Fibroblast of lung (primary cell): ENCODE measurements at regions not wholly inside any gene's neighbourhood (a gene's known extent, or its start where the extent isn't known, plus 50 kb on each side); places are given as distances from the start of the nearest gene placed in this dataset.

Experiments used
- DNase-seq, 2 donors: peaks; one replicate each; pipeline versions ENCODE4 v3.0.0 to v3.0.0-alpha.2; 2010; ENCODE audit warnings: low read depth in 2 of 2
- H2AFZ ChIP-seq: 2 replicates; pipeline ENCODE4 v1.5.1; 2012; ENCODE audit warnings: low read length, control low read depth, inconsistent platforms
- H3K27ac ChIP-seq: 2 replicates; pipeline ENCODE4 v1.5.1; 2011; ENCODE audit warnings: low read length, control low read depth; ENCODE audit not compliant: insufficient read depth
- H3K27me3 ChIP-seq: 2 replicates; pipeline ENCODE4 v1.5.1; 2011; ENCODE audit warnings: mild to moderate bottlenecking, low read length; ENCODE audit not compliant: control insufficient read depth, insufficient read depth
- H3K36me3 ChIP-seq: 2 replicates; pipeline ENCODE4 v1.5.1; 2011; ENCODE audit warnings: low read length; ENCODE audit not compliant: control insufficient read depth, insufficient read depth
- H3K4me1 ChIP-seq: 2 replicates; pipeline ENCODE4 v1.5.1; 2011; ENCODE audit warnings: low read length; ENCODE audit not compliant: control insufficient read depth, insufficient read depth; ENCODE audit errors: extremely low read depth
- H3K4me2 ChIP-seq: 2 replicates; pipeline ENCODE4 v1.5.1; 2011; ENCODE audit warnings: low read length, control low read depth; ENCODE audit not compliant: insufficient read depth; ENCODE audit errors: extremely low read depth
- H3K4me3 ChIP-seq, 4 experiments: fragments of 200-600 bp in 1 of 4; sonication (generic) in 1 of 4; replicated peaks in 1 of 4; 2 replicates each; pipeline ENCODE4 v1.5.1; 2011 to 2016; ENCODE audit warnings: low read length in 4 of 4, low read depth in 3 of 4, mild to moderate bottlenecking in 3 of 4, control low read depth in 2 of 4, inconsistent platforms in 1 of 4, mixed read lengths in 1 of 4; ENCODE audit not compliant: insufficient read depth in 1 of 4; ENCODE audit errors: control extremely low read depth in 1 of 4
- H3K79me2 ChIP-seq: 2 replicates; pipeline ENCODE4 v1.5.1; 2012; ENCODE audit warnings: mild to moderate bottlenecking, low read length, inconsistent platforms; ENCODE audit not compliant: control insufficient read depth, insufficient read depth
- H3K9ac ChIP-seq: 2 replicates; pipeline ENCODE4 v1.5.1; 2011; ENCODE audit warnings: mild to moderate bottlenecking, low read length, control low read depth; ENCODE audit not compliant: insufficient read depth
- H3K9me3 ChIP-seq: 2 replicates; pipeline ENCODE4 v1.5.1; 2012; ENCODE audit warnings: low read depth, low read length; ENCODE audit not compliant: control insufficient read depth, insufficient read depth
- H4K20me1 ChIP-seq: 2 replicates; pipeline ENCODE4 v1.5.1; 2011; ENCODE audit warnings: low read length; ENCODE audit not compliant: control insufficient read depth, insufficient read depth; ENCODE audit errors: extremely low read depth
- EZH2 ChIP-seq: IDR thresholded peaks from 2 replicates; pipeline ENCODE4 v1.5.1; 2012; ENCODE audit warnings: low read length, control low read depth, mild to moderate bottlenecking; ENCODE audit errors: missing control alignments
- TF ChIP-seq, protein P1 (sequence below), 2 donors: IDR thresholded peaks in 1 of 2; conservative IDR thresholded peaks in 1 of 2; 1 replicate in 1 of 2; 2 replicates in 1 of 2; pipeline ENCODE4 v1.5.1; 2011 to 2012; ENCODE audit warnings: low read length in 2 of 2, control low read depth in 1 of 2, inconsistent platforms in 1 of 2, low read depth in 1 of 2, mild to moderate bottlenecking in 1 of 2

DNA sequence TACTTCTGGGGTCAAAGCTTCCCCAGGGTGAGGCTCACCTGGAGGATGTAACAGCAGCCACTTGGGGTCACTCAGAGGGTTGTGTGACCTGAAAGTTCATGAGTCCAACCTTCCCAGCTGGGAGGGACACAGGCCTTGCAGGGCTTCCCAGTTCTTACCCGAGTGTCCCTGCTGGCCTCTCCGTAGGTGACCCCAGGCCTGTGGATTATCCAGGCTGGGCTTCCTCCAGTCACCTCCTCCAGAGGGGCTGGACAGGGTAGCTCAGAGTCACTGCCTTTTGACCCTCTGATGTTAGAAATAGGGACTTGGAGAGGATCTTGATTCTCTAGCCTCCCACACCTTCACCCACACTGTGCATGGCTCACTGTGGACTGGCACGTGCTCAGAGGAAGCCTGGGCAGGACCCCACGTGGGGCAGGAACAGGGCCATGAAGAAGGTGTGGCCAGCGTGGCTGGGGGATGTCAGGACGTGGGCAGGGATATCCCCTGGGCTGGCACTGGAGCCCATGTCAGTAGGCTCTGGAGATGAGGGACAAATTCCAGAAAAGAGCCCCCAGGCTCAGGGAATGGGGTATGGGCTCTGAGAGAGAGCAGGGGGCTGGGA, 131.8 kb downstream of the ACTL8 start:
- H3K79me2 ChIP-seq: no peaks in the 10 kb centered on the region
- H3K4me3 ChIP-seq: no peak overlapping the region
- no peak for DNase-seq
- TF ChIP-seq, protein P1, sequence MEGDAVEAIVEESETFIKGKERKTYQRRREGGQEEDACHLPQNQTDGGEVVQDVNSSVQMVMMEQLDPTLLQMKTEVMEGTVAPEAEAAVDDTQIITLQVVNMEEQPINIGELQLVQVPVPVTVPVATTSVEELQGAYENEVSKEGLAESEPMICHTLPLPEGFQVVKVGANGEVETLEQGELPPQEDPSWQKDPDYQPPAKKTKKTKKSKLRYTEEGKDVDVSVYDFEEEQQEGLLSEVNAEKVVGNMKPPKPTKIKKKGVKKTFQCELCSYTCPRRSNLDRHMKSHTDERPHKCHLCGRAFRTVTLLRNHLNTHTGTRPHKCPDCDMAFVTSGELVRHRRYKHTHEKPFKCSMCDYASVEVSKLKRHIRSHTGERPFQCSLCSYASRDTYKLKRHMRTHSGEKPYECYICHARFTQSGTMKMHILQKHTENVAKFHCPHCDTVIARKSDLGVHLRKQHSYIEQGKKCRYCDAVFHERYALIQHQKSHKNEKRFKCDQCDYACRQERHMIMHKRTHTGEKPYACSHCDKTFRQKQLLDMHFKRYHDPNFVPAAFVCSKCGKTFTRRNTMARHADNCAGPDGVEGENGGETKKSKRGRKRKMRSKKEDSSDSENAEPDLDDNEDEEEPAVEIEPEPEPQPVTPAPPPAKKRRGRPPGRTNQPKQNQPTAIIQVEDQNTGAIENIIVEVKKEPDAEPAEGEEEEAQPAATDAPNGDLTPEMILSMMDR (conservative IDR thresholded peaks at IDR 0.05 in 1 of 2, IDR thresholded peaks at IDR 0.05 in 1 of 2; ENCODE audit: low read depth in 1 of 2, low read length in 2 of 2): no peak
- no peak for TF ChIP-seq EZH2
- H3K36me3 ChIP-seq: no peaks in the 10 kb centered on the region
- no peak overlapping the region for H2AFZ ChIP-seq
- H3K9me3 ChIP-seq: no peaks in the 10 kb centered on the region
- H4K20me1 ChIP-seq: no peaks in the 10 kb centered on the region
- H3K27ac ChIP-seq: no peak overlapping the region
- H3K4me1 ChIP-seq: no peaks in the 10 kb centered on the region
- H3K4me2 ChIP-seq: no peak overlapping the region
- H3K9ac ChIP-seq: no peak overlapping the region
- peaks cover 4% of the 10 kb centered on the region for H3K27me3 ChIP-seq

DNA sequence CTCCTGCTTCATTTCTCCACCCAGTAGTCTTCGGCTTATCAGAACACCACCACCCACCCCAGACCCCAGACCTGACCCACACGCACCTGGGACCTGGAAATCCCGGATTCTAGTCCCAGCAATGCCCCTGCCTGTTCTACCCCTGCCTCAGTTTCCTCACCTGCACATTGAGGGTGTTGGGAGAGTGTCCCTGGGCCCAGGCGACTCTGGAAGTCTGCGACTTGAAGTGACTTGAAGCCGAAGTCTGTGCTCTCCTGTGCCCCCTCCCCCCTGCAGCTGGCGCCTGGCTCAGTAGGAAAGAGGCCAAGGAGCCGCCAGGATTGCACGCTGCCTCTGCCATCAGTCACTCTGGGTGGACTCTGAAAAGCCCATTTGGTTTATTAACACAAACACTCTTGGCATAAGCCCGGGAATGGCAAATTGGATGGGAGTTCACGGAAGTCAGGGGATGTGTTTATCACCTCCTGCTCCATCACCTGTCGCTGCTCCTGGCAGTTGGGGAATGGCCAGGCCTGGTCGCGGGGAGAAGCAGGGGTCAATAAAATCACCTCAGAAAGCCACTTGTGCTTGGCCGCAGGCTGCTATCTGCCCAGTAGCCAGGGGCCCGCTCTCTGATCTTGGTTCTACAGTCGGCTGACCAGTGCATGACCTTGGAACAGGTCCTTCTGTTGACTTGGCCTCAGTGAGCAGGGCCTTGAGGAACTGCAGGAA, 132.7 kb downstream of the ACTL8 start:
- Histone ChIP-seq H3K9me3 (no peaks in the 10 kb centered on the region), H3K4me3 (no peak overlapping the region), H3K9ac (no peak overlapping the region), H3K4me2 (no peak overlapping the region), H3K27me3 (peaks cover 4% of the 10 kb centered on the region), H3K36me3 (no peaks in the 10 kb centered on the region), H3K27ac (no peak overlapping the region), H4K20me1 (no peaks in the 10 kb centered on the region), H3K4me1 (no peaks in the 10 kb centered on the region), H2AFZ (no peak overlapping the region), H3K79me2 (no peaks in the 10 kb centered on the region)
- TF ChIP-seq, protein P1 (conservative IDR thresholded peaks at IDR 0.05 in 1 of 2, IDR thresholded peaks at IDR 0.05 in 1 of 2; ENCODE audit: low read depth in 1 of 2, low read length in 2 of 2): no peak
- no peak for TF ChIP-seq EZH2
- no peak for DNase-seq

DNA sequence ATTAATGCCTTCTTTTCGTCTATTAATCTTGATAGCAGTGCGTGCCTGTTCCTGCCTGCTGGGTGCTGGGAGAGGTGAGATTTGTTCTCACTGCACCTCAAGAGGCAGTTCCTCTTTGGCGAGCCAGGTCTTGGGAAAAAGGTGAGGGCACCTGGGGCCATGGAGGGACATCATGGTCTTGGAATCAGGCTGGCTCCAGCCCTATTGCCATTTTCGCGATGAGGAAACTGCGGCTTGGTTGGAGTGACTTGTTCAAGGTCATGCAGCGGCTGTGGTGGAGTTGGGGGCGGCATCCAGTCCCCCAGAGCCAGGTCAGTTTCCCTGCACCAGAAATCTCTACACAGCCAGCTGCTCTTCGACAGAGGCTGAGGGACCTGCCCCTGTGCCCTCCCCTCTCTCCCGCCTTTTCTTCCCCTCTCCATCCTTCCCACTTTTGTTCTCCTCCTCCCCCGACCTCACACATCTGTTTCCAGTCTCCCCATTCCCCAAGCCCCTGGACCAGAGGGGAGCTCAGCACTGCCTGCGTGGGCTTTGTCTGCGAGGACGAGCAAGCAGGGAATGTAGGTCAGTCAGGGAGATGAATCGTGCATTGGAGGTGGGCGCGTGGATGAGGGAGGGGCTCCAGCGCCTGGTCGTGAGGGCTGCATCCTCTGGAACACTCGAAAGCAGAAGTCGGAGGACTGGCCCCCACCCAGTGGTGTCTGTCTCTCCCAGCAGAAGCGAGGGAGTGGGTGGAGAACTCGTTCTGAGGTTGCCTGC, 135.1 kb downstream of the ACTL8 start:
- Histone ChIP-seq H2AFZ (no peak overlapping the region), H3K9ac (no peak overlapping the region)

More for the DNA sequence above, 135.1 kb downstream of the ACTL8 start:
- Histone ChIP-seq H3K4me1 (no peaks in the 10 kb centered on the region), H3K27ac (no peak overlapping the region), H4K20me1 (no peaks in the 10 kb centered on the region), H3K4me3 (no peak overlapping the region), H3K36me3 (no peaks in the 10 kb centered on the region), H3K27me3 (peaks cover 4% of the 10 kb centered on the region), H3K4me2 (no peak overlapping the region), H3K9me3 (no peaks in the 10 kb centered on the region), H3K79me2 (no peaks in the 10 kb centered on the region)
- TF ChIP-seq, protein P1 (conservative IDR thresholded peaks at IDR 0.05 in 1 of 2, IDR thresholded peaks at IDR 0.05 in 1 of 2; ENCODE audit: low read depth in 1 of 2, low read length in 2 of 2): no peak
- TF ChIP-seq EZH2: no peak
- DNase-seq: no peak
